Hepatocyte (in vitro differentiated cells): ENCODE measurements at regions not wholly inside any gene's neighbourhood (a gene's known extent, or its start where the extent isn't known, plus 50 kb on each side); places are given as distances from the start of the nearest gene placed in this dataset.

Source experiments
- DNase-seq: peaks from one replicate; pipeline ENCODE4 v3.0.0-alpha.2; 2016; ENCODE audit warnings: low spot score
- H2AFZ ChIP-seq: fragments of 200-600 bp; sonication (generic); 2 replicates; pipeline ENCODE4 v1.6.0; 2016; ENCODE audit warnings: antibody characterized with exemption, mild to moderate bottlenecking
- H3K27ac ChIP-seq: fragments of 200-600 bp; sonication (generic); 2 replicates; pipeline ENCODE4 v1.5.1; 2016; ENCODE audit warnings: mild to moderate bottlenecking
- H3K27me3 ChIP-seq: fragments of 200-600 bp; sonication (generic); 2 replicates; pipeline ENCODE4 v1.6.1; 2016
- H3K36me3 ChIP-seq: fragments of 200-600 bp; sonication (generic); replicated peaks from 2 replicates; pipeline ENCODE4 v1.5.1; 2016; ENCODE audit warnings: low read depth; ENCODE audit not compliant: insufficient read depth
- H3K4me1 ChIP-seq: fragments of 200-600 bp; sonication (generic); 2 replicates; pipeline ENCODE4 v1.5.1; 2016; ENCODE audit warnings: mild to moderate bottlenecking, moderate library complexity; ENCODE audit not compliant: insufficient read depth
- H3K4me2 ChIP-seq: fragments of 200-600 bp; sonication (generic); 2 replicates; pipeline ENCODE4 v1.6.0; 2016
- H3K4me3 ChIP-seq: fragments of 200-600 bp; sonication (generic); 2 replicates; pipeline ENCODE4 v1.5.1; 2016; ENCODE audit warnings: mild to moderate bottlenecking
- H3K79me2 ChIP-seq: fragments of 200-600 bp; sonication (generic); 2 replicates; pipeline ENCODE4 v1.6.0; 2017; ENCODE audit warnings: mild to moderate bottlenecking
- H3K9me2 ChIP-seq: fragments of 200-600 bp; sonication (generic); replicated peaks from 2 replicates; pipeline ENCODE4 v1.6.0; 2017; ENCODE audit warnings: mild to moderate bottlenecking; ENCODE audit not compliant: insufficient read depth
- H3K9me3 ChIP-seq: fragments of 200-600 bp; sonication (generic); 2 replicates; pipeline ENCODE4 v1.5.1; 2016; ENCODE audit warnings: low read depth, mild to moderate bottlenecking
- H4K20me1 ChIP-seq: fragments of 200-600 bp; sonication (generic); 2 replicates; pipeline ENCODE4 v1.6.0; 2016; ENCODE audit warnings: mild to moderate bottlenecking; ENCODE audit not compliant: insufficient read depth, poor library complexity, severe bottlenecking
- CTCF ChIP-seq: fragments of 200-600 bp; sonication (generic); IDR thresholded peaks from 2 replicates; pipeline ENCODE4 v1.5.1; 2016; ENCODE audit warnings: antibody characterized with exemption, mild to moderate bottlenecking; ENCODE audit not compliant: poor library complexity
- EZH2 ChIP-seq: fragments of 200-600 bp; sonication (generic); IDR thresholded peaks from 2 replicates; pipeline ENCODE4 v1.6.1; 2016; ENCODE audit warnings: antibody characterized with exemption, mild to moderate bottlenecking, borderline replicate concordance
- EZH2phosphoT487 ChIP-seq: fragments of 200-600 bp; sonication (generic); IDR thresholded peaks from one replicate; pipeline ENCODE4 v1.6.1; 2018; ENCODE audit warnings: antibody characterized with exemption, mild to moderate bottlenecking, low read depth, moderate library complexity; ENCODE audit not compliant: unreplicated experiment, severe bottlenecking
- WGBS: methylation state at CpG from one replicate; pipeline ENCODE4 v1.1.6; 2016; ENCODE audit warnings: low lambda C conversion rate; ENCODE audit errors: missing lambda C conversion rate; 5-methylcytosine and 5-hydroxymethylcytosine counted together

GRCh38 chrX:11941571-11941970, 183.5 kb downstream of the MSL3 start:
- no peak for DNase-seq
- no peaks in the 10 kb centered on the region for H3K36me3 ChIP-seq
- no peaks in the 10 kb centered on the region for H3K79me2 ChIP-seq
- TF ChIP-seq CTCF = no peak
- no peak for TF ChIP-seq EZH2phosphoT487
- no peak for TF ChIP-seq EZH2
- no peak overlapping the region for H3K4me2 ChIP-seq
- H3K9me2 ChIP-seq = no peaks in the 10 kb centered on the region
- no peak overlapping the region for H2AFZ ChIP-seq
- H3K4me3 ChIP-seq = no peak overlapping the region
- H4K20me1 ChIP-seq = no peaks in the 10 kb centered on the region
- H3K9me3 ChIP-seq = no peaks in the 10 kb centered on the region
- H3K27ac ChIP-seq = no peak overlapping the region
- H3K27me3 ChIP-seq = no peaks in the 10 kb centered on the region
- no peaks in the 10 kb centered on the region for H3K4me1 ChIP-seq
- WGBS = 53% methylated on average over 5 of the region's 5 CpGs

GRCh38 chrX:11944501-11944900, 186.5 kb downstream of the MSL3 start:
- DNase-seq = peak; percentile 49
- no peaks in the 10 kb centered on the region for H3K4me1 ChIP-seq
- H3K27ac ChIP-seq = no peak overlapping the region
- TF ChIP-seq CTCF = peak; percentile 32
- TF ChIP-seq EZH2 = no peak
- 50% methylated on average over 5 of the region's 5 CpGs for WGBS
- H3K79me2 ChIP-seq = no peaks in the 10 kb centered on the region
- no peaks in the 10 kb centered on the region for H3K36me3 ChIP-seq
- H3K9me2 ChIP-seq = no peaks in the 10 kb centered on the region
- H4K20me1 ChIP-seq = no peaks in the 10 kb centered on the region
- H3K9me3 ChIP-seq = no peaks in the 10 kb centered on the region
- H2AFZ ChIP-seq = no peak overlapping the region
- H3K4me2 ChIP-seq = no peak overlapping the region
- no peaks in the 10 kb centered on the region for H3K27me3 ChIP-seq
- H3K4me3 ChIP-seq = no peak overlapping the region

GRCh38 chrX:11949291-11949690, 189.0 kb upstream of the FRMPD4 start:
- no peak for DNase-seq
- Histone ChIP-seq H4K20me1 (no peaks in the 10 kb centered on the region), H3K27me3 (no peaks in the 10 kb centered on the region), H3K9me2 (no peaks in the 10 kb centered on the region), H3K27ac (no peak overlapping the region), H3K36me3 (no peaks in the 10 kb centered on the region), H3K4me2 (no peak overlapping the region), H2AFZ (no peak overlapping the region), H3K4me3 (no peak overlapping the region), H3K79me2 (no peaks in the 10 kb centered on the region), H3K9me3 (no peaks in the 10 kb centered on the region), H3K4me1 (no peaks in the 10 kb centered on the region)
- no peak for TF ChIP-seq EZH2
- no peak for TF ChIP-seq CTCF
- no peak for TF ChIP-seq EZH2phosphoT487
- 71% methylated on average over 1 of the region's 1 CpG for WGBS

GRCh38 chrX:11952176-11952720, 186.0 kb upstream of the FRMPD4 start:
- 66% methylated on average over 4 of the region's 4 CpGs for WGBS
- no peak overlapping the region for H3K4me2 ChIP-seq

More at GRCh38 chrX:11952176-11952720, 186.0 kb upstream of the FRMPD4 start:
- H3K27me3 ChIP-seq = no peaks in the 10 kb centered on the region
- no peak for DNase-seq
- H4K20me1 ChIP-seq = no peaks in the 10 kb centered on the region
- H3K36me3 ChIP-seq = no peaks in the 10 kb centered on the region
- H3K9me3 ChIP-seq = no peaks in the 10 kb centered on the region
- no peak overlapping the region for H3K4me3 ChIP-seq
- no peak for TF ChIP-seq EZH2
- no peak for TF ChIP-seq CTCF
- TF ChIP-seq EZH2phosphoT487 = no peak
- no peaks in the 10 kb centered on the region for H3K79me2 ChIP-seq
- no peak overlapping the region for H3K27ac ChIP-seq
- no peaks in the 10 kb centered on the region for H3K4me1 ChIP-seq
- H2AFZ ChIP-seq = no peak overlapping the region
- H3K9me2 ChIP-seq = no peaks in the 10 kb centered on the region
